ENCODE measurements at regions not wholly inside any gene's neighbourhood (a gene's known extent, or its start where the extent isn't known, plus 50 kb on each side); places are given as distances from the start of the nearest gene placed in this dataset.
"Not testable (repeated sequence)": the region's sequence is repeated elsewhere in the genome, so short reads cannot be mapped to it uniquely, and the experiment has no call there.

- no peak for DNase-seq
These were observed 271.8 kb downstream of the ZIC1 start for GRCh38 chr3:147680837-147681483.

- DNase-seq = no peak
These were observed 279.7 kb downstream of the ZIC1 start for GRCh38 chr3:147688868-147689267.

DNA sequence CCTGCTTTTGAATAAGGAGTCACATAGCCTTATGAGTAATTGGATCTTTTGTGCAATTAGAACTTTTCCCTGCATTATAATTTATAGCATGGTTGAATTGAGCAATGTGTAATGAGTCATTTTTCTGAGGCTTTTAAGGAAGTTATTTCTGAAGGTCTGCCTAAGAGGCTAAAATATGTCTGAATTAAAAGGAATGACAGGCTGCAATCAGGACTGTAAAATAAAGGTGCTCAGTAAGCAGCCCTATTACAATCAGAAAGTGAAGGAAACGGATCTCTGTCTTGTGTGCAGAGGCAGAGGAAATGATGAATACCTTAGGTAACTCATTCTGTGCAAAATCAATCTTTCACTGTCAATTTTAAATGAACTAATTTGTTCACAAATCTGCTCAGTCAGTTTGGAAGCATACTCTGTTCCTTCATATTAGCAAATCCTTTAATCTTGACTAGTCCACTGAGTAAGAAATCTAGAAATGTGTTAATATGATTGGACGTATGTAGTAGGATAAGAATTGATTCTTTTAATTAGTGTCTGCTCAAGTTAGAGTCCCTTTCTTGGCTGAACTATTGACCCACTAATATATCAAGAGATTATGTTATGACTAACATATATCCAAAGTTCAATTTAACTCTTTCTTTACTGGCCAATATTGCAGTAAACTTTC lies 290.1 kb downstream of the ZIC1 start:
- no peak for DNase-seq

GRCh38 chr3:147701195-147701594 lies 292.0 kb downstream of the ZIC1 start:
- DNase-seq = no peak

GRCh38 chr3:147702509-147702908 lies 293.3 kb downstream of the ZIC1 start:
- DNase-seq = no peak

- no peak for DNase-seq
These were observed 296.5 kb downstream of the ZIC1 start for GRCh38 chr3:147705651-147706051.

- not testable (repeated sequence) for DNase-seq
These were observed 301.6 kb downstream of the ZIC1 start for GRCh38 chr3:147710753-147711152.

DNA sequence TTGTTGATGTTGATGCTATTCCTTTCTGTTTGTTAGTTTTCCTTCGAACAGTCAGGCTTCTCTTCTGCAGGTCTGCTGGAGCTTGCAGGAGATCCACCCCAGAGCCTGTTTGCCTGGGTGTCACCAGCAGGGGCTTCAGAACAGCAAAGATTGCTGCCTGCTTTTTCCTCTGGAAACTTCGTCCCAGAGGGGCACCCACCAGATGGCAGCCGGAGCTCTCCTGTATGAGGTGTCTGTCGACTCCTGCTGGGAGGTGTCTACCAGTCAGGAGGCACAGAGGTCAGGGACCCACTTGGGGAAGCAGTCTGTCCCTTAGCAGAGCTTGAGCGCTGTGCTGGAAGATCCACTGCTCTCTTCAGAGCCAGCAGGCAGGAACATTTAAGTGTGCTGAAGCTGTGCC lies 303.2 kb downstream of the ZIC1 start:
- DNase-seq = no peak

DNA sequence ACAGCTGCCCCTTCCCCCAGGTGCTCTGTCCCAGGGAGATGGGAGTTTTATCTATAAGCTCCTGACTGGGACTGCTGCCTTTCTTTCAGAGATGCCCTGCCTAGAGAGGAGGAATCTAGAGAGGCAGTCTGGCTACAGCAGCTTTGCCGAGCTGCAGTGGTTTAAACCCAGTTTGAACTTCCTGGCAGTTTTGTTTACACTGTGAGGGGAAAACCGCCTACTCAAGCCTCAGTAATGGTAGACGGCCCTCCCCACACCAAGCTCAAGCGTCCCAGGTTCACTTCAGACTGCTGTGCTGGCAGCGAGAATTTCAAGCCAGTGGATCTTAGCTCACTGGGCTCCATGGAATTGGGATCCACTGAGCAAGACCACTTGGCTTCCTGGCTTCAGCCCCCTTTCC lies 303.6 kb downstream of the ZIC1 start:
- not testable (repeated sequence) for DNase-seq

DNA sequence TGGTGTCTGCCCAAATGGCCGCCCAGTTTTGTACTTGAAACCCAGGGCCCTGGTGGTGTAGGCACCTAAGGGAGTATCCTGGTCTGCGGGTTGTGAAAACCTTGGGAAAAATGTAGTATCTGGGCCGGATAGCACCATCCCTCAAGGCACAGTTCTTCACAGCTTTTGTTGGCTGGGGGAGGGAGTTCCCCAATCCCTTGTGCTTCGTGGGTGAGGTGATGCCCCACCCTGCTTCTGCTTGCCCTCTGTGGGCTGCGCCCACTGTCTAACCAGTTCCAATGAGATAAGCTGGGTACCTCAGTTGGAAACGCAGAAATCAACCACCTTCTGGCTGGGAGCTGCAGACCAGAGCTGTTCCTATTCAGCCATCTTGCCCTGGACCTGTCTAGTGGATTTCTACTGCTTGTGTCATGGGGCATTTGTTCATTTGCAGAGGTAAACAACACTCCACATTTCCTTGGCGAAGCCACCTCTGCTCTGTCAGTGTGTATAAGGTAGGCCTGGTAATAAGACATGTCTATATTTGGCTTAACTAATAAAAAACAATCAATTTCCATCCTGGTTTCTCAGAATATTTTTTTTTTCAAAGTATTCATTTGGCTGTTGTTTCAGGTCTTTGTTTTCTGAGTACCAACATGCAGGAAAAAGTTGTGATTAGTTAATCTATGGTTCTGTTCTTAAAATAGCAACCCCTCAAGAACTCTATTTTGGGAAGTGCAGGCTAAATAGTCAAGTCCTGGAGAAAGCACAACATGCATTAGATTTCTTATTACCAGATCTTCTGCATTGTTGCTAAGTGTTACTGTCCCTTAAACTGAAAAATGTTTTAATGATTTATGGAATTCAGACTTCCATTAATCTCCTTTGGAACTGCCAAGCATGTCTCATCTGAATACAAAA lies 304.3 kb downstream of the ZIC1 start:
- no peak for DNase-seq

DNA sequence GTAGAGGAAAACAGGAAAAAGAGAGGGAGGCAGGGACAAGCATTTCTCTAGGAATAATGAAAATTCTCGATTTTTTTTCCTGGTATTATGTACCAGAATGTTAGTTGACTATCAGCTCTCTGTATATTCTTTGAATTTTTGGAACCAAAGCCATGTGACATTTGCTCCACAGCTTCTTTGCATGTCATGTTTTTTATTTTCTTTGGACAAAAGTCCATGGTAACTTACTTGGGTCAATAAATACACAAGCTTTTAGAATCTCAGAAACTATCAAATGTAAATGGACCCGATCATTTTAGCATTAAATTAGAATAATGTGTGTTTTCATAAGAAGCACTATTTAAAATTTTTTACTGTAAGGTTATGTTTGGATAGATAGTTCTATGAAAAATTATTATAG lies 320.5 kb downstream of the ZIC1 start:
- DNase-seq = no peak

GRCh38 chr3:147730284-147730683 lies 321.1 kb downstream of the ZIC1 start:
- no peak for DNase-seq

DNA sequence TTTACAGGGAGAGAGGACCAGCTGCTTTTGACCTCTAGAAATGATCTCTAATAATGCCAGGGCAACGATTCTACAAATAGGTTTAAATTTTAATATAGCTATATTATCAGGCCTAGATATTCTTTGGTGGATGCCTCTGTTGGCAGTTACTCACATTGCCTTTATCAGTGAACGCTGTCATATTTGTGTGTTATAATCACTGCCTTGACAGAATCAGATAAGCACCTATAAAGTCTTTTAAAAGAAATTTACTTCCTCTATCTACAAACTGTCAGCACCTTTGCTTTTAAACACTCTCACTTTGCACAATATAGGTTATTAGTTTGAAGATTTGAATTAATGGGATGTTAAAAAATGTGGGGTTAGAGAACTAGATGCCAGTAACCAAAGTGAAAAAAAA lies 324.1 kb downstream of the ZIC1 start:
- DNase-seq = no peak

GRCh38 chr3:147735616-147736015 lies 326.5 kb downstream of the ZIC1 start:
- DNase-seq = no peak

DNA sequence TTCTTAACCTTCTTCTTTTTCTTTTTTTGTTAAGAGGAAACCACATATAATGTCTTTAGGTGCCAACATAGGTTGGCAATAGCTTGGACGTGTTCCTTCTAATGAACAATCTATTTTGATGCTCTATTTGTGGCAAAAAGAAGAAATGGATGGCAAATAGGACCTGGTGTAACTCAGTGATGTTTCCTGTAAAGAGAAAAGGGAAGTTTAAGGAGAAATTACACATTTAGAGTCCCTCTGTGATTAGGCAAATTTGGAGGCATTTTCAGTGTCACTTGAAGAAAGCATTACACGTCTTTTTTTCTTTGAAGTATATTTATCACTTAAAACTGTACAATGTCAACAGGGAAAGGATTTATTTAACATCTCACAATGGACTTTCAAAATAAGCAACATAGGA lies 327.1 kb downstream of the ZIC1 start:
- no peak for DNase-seq

- no peak for DNase-seq
These were observed 328.2 kb downstream of the ZIC1 start for GRCh38 chr3:147737376-147737775.

DNA sequence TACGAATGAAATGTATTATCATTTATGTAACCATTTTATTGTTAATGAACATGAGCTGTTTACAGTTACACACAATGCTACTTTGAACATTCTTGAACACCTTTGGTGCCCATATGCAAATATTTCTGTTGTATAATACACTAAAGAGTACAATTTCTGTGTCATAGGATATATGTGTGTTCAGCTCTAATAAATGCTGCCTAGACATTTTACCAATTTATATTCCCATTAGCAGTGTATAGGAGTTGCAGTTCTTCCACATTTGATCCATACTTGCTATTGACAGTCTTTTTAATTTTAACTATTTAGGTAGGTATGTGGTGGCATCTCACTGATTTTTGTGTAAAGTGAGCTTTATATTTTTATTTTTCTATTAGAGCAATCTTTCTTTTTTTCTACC lies 331.8 kb downstream of the ZIC1 start:
- no peak for DNase-seq

DNA sequence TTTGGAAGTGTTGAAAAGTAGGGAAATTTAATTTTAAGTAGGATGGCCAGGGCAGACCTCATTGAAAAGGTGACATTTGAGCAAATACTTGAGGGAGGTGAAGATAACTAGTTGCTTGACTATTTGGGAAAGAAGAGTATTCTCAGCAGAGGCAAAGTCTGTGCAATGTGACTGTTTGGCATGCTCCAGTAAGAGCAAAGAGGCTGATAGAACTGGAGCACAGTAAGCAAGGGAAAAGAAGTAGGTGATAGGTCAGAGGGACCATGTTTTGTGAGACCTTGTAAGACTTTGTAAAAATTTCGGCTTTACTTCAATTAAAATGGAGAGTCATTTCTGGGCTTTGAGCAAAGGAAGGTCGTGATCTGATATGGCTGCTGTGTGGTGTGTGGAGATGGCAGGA lies 335.8 kb downstream of the ZIC1 start:
- DNase-seq = no peak

GRCh38 chr3:147755310-147755709 lies 346.1 kb downstream of the ZIC1 start:
- DNase-seq = no peak

GRCh38 chr3:147756476-147756875 lies 347.3 kb downstream of the ZIC1 start:
- no peak for DNase-seq

GRCh38 chr3:147757866-147758265 lies 348.7 kb downstream of the ZIC1 start:
- no peak for DNase-seq

DNA sequence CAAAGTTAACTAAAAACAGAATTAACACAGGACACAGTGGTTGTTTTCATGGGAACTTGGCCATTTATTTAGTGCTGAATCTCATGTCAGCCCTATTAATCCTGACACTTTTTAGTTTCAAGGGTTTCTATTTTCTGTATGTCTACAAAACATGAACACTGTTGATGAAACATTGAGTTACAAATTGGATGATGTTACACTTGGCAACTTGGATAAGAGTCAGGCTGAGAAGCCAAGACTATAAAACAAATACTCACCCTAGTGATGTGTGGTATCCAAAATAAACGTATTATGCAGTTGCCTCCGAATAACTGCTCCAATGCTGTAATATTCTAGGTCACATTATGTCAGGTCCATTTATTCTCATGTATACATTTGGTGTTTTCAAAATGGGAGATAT lies 349.6 kb downstream of the ZIC1 start:
- DNase-seq = no peak

GRCh38 chr3:147760085-147760484 lies 350.9 kb downstream of the ZIC1 start:
- DNase-seq = no peak

DNA sequence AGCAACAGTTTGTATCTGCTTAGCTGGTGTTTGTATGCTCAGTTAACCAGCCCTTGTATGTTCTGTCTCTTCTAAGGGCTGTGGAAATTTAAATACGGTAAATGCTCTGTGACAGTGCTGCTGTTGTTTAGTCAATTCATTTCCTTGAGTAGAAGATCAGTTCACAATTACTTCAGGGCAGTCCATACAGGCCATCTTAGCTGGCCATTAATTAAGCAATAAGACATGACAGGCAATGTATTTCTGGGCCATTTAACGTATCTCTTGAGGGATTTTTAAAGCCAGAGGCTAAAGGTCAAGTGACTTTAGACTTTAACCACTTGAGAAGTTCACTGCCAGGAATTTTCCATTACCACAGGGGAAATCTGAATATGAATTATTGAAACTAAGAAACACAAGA lies 351.8 kb downstream of the ZIC1 start:
- DNase-seq = no peak

All from NCI-H774 (cell line).